NCI-H345 treated with DMSO at 0.1 percent for 48 hours (cell line): ENCODE measurements at regions not wholly inside any gene's neighbourhood (a gene's known extent, or its start where the extent isn't known, plus 50 kb on each side); places are given as distances from the start of the nearest gene placed in this dataset.

Experiments
- DNase-seq: peaks from one replicate; lab custom pipeline; 2025; ENCODE audit not compliant: unreplicated experiment; lab: John Stamatoyannopoulos, UW

GRCh38 chr11:11081776-11082175 is 223.9 kb upstream of the ZBED5 start:
- DNase-seq, result no peak

DNA sequence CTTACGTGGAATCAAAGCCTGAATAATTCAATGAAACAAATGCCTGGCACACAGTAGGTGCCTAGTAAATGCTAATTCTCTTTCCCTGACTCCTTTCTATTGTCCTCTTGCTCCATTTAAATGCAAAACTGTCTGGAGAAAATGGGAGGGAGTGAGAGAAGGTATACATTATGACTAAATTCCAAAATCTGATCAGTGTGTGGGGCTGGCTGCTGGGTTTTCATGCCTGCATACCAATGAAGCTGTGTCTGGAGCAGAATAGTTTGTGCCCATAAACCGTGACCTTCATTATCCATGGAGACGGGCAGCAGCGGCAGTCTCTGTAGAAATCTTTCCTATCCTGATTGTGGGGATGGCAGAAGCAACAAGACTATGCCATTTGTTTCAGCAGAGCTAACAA is 223.4 kb upstream of the ZBED5 start:
- DNase-seq, result no peak

- no peak for DNase-seq
Measured at GRCh38 chr11:11078344-11079086, 220.7 kb upstream of the ZBED5 start.

DNA sequence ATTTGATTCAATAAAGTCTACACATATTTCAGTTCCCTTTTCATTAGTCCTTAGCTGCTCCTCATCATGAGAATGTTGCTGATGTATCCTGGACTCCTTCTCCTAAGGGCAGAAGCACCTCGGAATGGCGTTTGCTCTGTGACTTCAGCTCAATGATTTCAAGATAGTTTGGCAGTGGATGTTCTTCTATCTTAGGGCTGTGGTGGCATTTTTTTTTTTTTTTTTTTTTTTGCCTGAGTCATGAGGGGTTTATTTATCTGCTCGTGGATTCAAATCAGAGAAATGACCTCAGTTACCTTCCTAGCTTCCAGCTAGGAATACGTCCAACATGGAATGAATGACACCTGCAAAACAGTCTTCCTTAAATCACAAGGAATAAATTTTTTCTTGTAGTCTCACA is 220.0 kb upstream of the ZBED5 start:
- DNase-seq, result no peak

GRCh38 chr11:11076879-11077278 is 219.0 kb upstream of the ZBED5 start:
- no peak for DNase-seq

GRCh38 chr11:11076276-11076675 is 218.4 kb upstream of the ZBED5 start:
- no peak for DNase-seq

DNA sequence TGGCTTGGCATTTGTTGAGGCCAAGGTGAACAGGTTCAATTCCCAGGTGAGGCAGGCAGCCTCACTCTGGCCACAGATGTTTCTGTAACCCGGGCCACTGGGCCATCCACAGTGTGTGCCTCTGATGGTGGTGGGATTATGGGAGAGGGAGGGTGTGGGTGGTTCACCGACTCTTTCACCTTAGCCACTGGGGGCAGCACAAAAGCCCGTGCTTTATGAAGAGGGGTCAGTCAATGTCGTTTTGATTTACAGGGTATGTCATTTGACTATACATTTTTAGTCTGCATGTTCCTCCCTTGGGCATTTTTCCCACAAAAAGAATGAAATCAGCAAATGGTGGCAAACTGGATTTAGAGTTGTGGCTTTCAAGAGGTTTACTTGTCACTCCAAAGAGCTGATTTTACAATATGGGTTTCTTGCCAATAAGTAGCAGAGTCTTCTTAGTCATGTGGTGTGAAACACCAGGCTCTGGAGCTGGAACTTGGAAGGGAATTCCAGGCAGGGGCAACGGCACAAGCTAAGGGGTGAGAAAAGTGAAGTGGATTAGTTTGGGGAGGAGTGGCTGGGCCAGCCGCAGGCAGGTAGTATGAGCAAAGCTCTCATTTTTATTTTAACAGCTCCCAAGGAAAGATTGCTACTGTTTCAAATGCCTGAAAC is 217.8 kb upstream of the ZBED5 start:
- DNase-seq, result no peak

DNA sequence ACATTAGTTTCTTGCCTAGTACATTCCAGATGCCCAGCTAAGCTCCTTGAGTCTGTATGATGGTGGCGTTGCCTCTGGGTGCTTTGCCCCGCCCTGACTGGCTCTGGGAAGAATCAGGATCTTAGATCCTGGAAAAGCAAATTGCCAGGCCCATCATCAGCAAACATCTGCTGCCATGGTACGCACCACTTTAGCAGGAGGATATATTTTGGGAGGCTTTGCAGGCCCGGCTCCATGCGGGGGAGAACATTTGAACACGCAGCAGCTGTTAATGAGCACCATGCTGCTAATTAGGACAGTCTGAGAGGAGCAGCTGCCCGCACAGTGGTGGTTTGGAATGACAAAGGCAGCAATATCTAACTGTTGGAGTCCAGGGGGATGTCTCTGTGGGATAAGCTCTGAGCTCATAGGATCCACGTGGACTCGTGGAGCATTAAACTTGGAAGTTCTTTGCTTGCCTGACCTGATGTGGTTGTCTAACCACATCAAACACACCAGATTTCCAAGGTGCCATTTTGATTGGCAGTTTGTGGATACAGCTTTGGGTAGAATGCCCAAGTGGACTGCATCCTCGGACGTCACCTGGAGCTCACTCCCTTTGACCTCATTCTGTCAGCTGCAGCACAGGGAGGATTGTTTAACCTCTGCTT is 217.0 kb upstream of the ZBED5 start:
- no peak for DNase-seq

- DNase-seq, result no peak
Measured at GRCh38 chr11:11073996-11074395, 216.1 kb upstream of the ZBED5 start.

- DNase-seq, result no peak
Measured at GRCh38 chr11:11072067-11072466, 214.2 kb upstream of the ZBED5 start.

GRCh38 chr11:11071486-11071885 is 213.6 kb upstream of the ZBED5 start:
- no peak for DNase-seq

GRCh38 chr11:11070976-11071375 is 213.1 kb upstream of the ZBED5 start:
- DNase-seq, result no peak

DNA sequence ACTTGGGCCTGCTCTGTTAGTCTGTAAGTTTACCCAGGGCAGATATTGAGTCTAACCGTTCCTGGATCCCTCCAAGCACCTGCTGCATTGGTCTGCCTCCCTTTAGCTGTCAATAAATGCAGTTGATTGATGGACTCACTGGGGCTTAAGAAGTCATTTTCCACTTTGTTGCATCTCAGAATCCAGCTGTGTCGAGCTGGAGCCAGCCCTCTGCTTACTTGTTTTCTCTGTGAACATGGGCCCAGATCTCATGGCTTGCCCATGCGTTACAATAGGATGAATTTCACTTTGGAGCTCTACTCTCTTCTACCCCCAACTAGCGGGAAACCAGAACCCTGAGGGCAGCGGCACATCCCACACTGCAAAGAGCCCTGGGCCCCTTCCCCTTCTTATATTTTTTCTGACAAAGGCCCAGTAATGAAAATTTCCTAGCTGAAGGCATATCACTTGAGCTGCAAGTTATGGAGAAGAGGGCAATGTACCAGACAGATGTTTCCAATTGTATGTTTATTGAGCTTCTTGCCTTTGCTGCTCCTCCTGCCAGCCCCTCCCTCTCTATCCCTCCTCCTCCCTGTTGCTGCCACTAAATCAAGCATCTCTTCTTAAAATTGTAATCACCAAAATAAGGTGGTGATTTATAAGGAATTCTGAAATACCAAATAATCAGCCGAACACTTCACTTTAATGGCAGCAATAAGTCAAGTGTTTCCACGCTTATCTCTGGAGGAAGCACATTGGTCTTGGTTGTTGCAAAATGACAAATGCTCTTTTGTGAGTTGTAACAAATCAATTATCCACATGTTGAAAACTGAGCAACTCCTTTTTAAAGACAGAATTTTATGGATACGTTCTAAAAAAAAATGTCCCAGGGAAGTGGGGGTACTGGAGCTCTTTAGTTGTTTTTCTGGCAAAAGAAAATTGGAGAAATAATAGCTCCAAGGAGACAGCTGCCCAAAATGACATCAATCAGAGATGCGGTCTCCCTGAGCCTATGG is 212.3 kb upstream of the ZBED5 start:
- no peak for DNase-seq

GRCh38 chr11:11068113-11068512 is 210.3 kb upstream of the ZBED5 start:
- no peak for DNase-seq

GRCh38 chr11:11065396-11065795 is 207.5 kb upstream of the ZBED5 start:
- DNase-seq, result no peak

DNA sequence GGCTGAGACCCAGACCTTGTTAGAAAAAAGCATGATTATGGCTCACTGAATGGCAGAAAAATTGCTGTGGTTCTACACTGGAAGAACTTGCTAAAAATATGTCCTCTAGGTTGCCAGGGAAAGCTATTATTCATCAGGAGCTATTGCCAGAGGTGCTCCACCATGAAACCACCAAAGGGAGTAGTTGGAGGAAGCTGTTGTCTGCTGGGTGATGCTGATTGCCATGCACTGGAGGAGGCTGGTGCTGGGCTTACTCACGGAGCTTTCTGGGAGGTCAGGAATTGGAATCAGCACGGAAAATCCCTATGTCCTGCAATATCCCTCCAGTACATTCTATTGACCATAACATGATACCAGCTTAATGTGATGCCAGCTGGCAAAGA is 199.6 kb upstream of the ZBED5 start:
- DNase-seq, result no peak

GRCh38 chr11:11056749-11057471 is 199.1 kb upstream of the ZBED5 start:
- DNase-seq, result no peak

DNA sequence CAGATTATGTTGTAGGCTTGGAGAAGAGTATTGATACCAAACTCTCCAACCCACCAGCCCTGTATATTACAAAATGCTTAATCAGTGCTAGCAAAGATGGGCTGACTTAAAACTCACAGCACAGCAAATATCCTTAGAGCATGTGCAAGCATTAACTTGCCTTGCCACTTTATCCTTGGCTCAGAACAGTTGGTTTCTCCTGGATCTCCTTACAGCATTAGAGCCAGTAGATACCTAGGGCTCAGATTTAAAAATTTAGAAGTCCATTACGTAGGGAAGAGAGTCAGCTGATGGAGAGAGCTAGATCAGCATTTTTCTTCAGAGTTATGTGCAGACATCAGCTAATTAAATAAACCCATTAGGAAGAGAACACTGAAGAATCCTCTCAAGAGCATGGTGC is 198.5 kb upstream of the ZBED5 start:
- no peak for DNase-seq

DNA sequence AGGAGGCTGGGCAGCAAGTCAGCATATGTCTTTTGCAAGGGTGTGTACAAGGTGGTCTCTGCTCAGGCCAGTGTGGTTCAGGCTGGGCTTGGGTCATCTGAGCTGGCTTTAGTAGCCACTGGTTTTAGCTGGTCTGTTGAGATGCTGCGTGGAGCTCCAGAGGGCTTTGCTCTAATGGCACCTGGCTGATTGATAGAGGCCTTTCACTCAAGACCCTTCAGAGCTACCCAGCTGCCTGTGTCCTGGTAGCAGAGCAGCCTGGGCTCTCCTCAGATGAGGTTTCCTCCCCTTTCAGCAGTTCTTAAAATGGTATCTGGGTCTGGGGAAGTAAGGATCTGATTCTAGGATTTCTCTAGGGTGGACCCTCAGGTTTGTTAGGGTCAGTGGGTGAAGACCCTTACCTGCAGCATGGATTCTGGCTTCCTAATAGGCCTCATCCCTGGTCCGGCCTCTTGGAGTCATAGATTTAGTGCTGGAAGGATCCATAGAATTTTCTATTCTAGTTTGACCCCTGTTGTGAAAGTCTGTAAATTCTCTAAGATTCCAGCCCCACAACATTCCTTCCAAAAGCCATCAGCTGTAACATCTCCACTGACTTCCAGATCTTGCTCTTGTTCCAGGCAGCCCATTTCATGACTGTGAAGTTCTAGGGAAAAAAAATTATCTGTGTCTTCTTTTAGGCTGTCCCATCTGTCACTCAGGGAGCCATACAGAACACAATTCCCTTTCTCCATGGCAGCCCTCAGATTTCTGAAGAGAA is 190.2 kb upstream of the ZBED5 start:
- no peak for DNase-seq

GRCh38 chr11:11046781-11047180 is 188.9 kb upstream of the ZBED5 start:
- no peak for DNase-seq
